Vagina (tissue), 2 donors: ENCODE measurements at regions not wholly inside any gene's neighbourhood (a gene's known extent, or its start where the extent isn't known, plus 50 kb on each side); places are given as distances from the start of the nearest gene placed in this dataset.

ENCODE experiments used
- DNase-seq, 2 donors: peaks; one replicate each; pipeline ENCODE4 v3.0.0-alpha.2; 2017; ENCODE audit errors: extremely low spot score in 2 of 2
- H3K27ac ChIP-seq: fragments of 200-600 bp; sonication (generic); one replicate; pipeline ENCODE4 v1.5.1; 2019
- H3K27me3 ChIP-seq: fragments of 200-600 bp; sonication (generic); one replicate; pipeline ENCODE4 v1.5.1; 2019
- H3K36me3 ChIP-seq, 2 donors: fragments of 200-600 bp; sonication (generic); one replicate each; pipeline ENCODE4 v1.5.1; 2017 to 2019
- H3K4me1 ChIP-seq: fragments of 200-600 bp; sonication (generic); one replicate; pipeline ENCODE4 v1.5.1; 2019
- H3K4me3 ChIP-seq, 2 donors: fragments of 200-600 bp; sonication (generic); 1 replicate in 1 of 2; 2 replicates in 1 of 2; pipeline ENCODE4 v1.5.1; 2016 to 2019
- H3K9me3 ChIP-seq: fragments of 200-600 bp; sonication (generic); one replicate; pipeline ENCODE4 v1.5.1; 2019
- POLR2A ChIP-seq, 2 donors: fragments of 450-650 bp; IDR thresholded peaks; one replicate each; pipeline ENCODE4 v1.6.1; 2017; ENCODE audit warnings: antibody characterized with exemption in 2 of 2, mild to moderate bottlenecking in 2 of 2, moderate library complexity in 2 of 2
- POLR2AphosphoS5 ChIP-seq, 2 donors: sonication (generic); formaldehyde crosslinking; IDR thresholded peaks; one replicate each; pipeline ENCODE4 v1.9.0; 2017; ENCODE audit warnings: antibody characterized with exemption in 2 of 2, mild to moderate bottlenecking in 2 of 2, low read depth in 1 of 2; ENCODE audit not compliant: insufficient read depth in 1 of 2
- intact Hi-C: fragments of 100-400 bp; cut with DNase I; formaldehyde crosslinking; loops from one replicate; pipeline ENCODE4 v1.15.1; 2023
- TF ChIP-seq, protein P1 (sequence below), 3 experiments: fragments of 450-650 bp in 2 of 3; fragments of 200-600 bp in 1 of 3; sonication (generic) in 1 of 3; IDR thresholded peaks; one replicate each; pipeline ENCODE4 v1.5.1; 2017 to 2019; ENCODE audit warnings: antibody characterized with exemption in 3 of 3, mild to moderate bottlenecking in 2 of 3, moderate library complexity in 2 of 3

GRCh38 chr1:234772345-234773147 lies 162.6 kb upstream of the IRF2BP2 start:
- H3K27ac ChIP-seq = peak overlapping the region; percentile 45
- H3K27me3 ChIP-seq = no peaks in the 10 kb centered on the region
- intact Hi-C loops = no loop called here
- no peaks in the 10 kb centered on the region for H3K9me3 ChIP-seq
- H3K4me1 ChIP-seq = peaks cover 9% of the 10 kb centered on the region
- no peak for DNase-seq
- TF ChIP-seq POLR2AphosphoS5 (IDR thresholded peaks at IDR 0.05; ENCODE audit: insufficient read depth in 1 of 2, low read depth in 1 of 2) = peak in 1 of 2 donors; percentile 71
- TF ChIP-seq, protein P1, sequence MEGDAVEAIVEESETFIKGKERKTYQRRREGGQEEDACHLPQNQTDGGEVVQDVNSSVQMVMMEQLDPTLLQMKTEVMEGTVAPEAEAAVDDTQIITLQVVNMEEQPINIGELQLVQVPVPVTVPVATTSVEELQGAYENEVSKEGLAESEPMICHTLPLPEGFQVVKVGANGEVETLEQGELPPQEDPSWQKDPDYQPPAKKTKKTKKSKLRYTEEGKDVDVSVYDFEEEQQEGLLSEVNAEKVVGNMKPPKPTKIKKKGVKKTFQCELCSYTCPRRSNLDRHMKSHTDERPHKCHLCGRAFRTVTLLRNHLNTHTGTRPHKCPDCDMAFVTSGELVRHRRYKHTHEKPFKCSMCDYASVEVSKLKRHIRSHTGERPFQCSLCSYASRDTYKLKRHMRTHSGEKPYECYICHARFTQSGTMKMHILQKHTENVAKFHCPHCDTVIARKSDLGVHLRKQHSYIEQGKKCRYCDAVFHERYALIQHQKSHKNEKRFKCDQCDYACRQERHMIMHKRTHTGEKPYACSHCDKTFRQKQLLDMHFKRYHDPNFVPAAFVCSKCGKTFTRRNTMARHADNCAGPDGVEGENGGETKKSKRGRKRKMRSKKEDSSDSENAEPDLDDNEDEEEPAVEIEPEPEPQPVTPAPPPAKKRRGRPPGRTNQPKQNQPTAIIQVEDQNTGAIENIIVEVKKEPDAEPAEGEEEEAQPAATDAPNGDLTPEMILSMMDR (IDR thresholded peaks at IDR 0.05) = no peak
- no peak overlapping the region for H3K4me3 ChIP-seq
- H3K36me3 ChIP-seq = no peaks in the 10 kb centered on the region

- DNase-seq = no peak
These were observed 161.8 kb upstream of the IRF2BP2 start for GRCh38 chr1:234771642-234772344.

GRCh38 chr1:234770924-234771540 lies 161.1 kb upstream of the IRF2BP2 start:
- no peak for TF ChIP-seq POLR2A (IDR thresholded peaks at IDR 0.05)
- TF ChIP-seq POLR2AphosphoS5 (IDR thresholded peaks at IDR 0.05; ENCODE audit: insufficient read depth in 1 of 2, low read depth in 1 of 2) = no peak
- TF ChIP-seq, protein P1 (IDR thresholded peaks at IDR 0.05) = no peak
- H3K36me3 ChIP-seq = no peaks in the 10 kb centered on the region
- H3K27me3 ChIP-seq = no peaks in the 10 kb centered on the region
- no peaks in the 10 kb centered on the region for H3K9me3 ChIP-seq
- peaks cover 9% of the 10 kb centered on the region for H3K4me1 ChIP-seq
- intact Hi-C loops = no loop called here
- no peak overlapping the region for H3K4me3 ChIP-seq
- DNase-seq = no peak
- H3K27ac ChIP-seq = no peak overlapping the region

More at GRCh38 chr1:234771642-234772344, 161.8 kb upstream of the IRF2BP2 start:
- Histone ChIP-seq H3K36me3 (no peaks in the 10 kb centered on the region), H3K27ac (peak overlapping the region; percentile 45), H3K9me3 (no peaks in the 10 kb centered on the region), H3K4me3 (no peak overlapping the region), H3K4me1 (peaks cover 9% of the 10 kb centered on the region), H3K27me3 (no peaks in the 10 kb centered on the region)
- intact Hi-C loops = no loop called here
- no peak for TF ChIP-seq POLR2A (IDR thresholded peaks at IDR 0.05)
- no peak for TF ChIP-seq POLR2AphosphoS5 (IDR thresholded peaks at IDR 0.05; ENCODE audit: insufficient read depth in 1 of 2, low read depth in 1 of 2)
- TF ChIP-seq, protein P1 (IDR thresholded peaks at IDR 0.05) = no peak

DNA sequence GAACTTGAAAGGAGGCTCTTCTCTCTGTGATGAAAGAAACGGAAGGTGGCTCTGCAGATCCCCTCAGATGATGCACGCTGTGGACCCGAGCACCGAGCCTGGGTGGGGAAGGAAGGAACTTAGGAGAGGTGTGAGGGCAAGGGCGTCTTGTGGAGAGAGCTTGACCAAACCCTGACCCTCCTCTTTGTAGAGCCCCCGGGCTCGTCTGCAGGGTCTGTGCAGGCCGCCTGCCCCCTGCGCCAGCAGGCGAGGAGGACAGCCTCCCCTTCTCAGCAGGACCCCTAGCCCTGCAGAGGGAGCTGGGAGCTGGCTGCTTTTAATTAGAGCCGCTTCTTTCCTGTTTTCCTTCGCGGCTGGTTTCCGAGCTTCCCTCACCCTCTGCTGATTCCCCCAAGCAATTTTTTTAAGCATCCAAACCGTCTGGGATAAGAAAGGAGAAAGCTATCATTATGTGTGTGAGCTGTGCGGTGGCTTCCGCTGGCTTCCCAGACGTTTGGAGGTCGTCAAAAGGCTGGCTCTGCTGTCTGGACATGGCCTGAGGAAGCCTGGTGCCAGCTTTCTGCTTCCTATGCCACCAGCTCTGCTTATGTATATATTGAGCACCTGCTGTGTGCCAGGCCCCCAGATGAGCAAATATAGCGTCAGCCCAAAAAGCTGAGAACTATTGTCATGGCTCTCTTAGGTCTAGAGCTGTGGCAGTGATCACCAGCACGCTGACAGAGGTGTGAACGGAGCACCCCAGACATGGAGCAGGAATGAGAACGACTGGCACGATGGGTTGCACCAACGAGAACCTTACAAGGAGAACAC lies 160.2 kb upstream of the IRF2BP2 start:
- H3K36me3 ChIP-seq = no peaks in the 10 kb centered on the region
- TF ChIP-seq POLR2A (IDR thresholded peaks at IDR 0.05) (no peak), POLR2AphosphoS5 (IDR thresholded peaks at IDR 0.05; ENCODE audit: insufficient read depth in 1 of 2, low read depth in 1 of 2) (no peak)
- TF ChIP-seq, protein P1 (IDR thresholded peaks at IDR 0.05) = no peak
- H3K27ac ChIP-seq = no peak overlapping the region
- no peaks in the 10 kb centered on the region for H3K9me3 ChIP-seq
- peaks cover 9% of the 10 kb centered on the region for H3K4me1 ChIP-seq
- H3K4me3 ChIP-seq = no peak overlapping the region
- intact Hi-C loops = no loop called here
- H3K27me3 ChIP-seq = no peaks in the 10 kb centered on the region
- no peak for DNase-seq
